Activated naive CD8-positive, alpha-beta T cell treated with anti-CD3 and anti-CD28 coated beads, Interleukin-2, amount 10 ng/mL, durations not matched to agents 7 days and 5 days (primary cell): ENCODE measurements at regions not wholly inside any gene's neighbourhood (a gene's known extent, or its start where the extent isn't known, plus 50 kb on each side); places are given as distances from the start of the nearest gene placed in this dataset.
"Not testable (repeated sequence)": the region's sequence is repeated elsewhere in the genome, so short reads cannot be mapped to it uniquely, and the experiment has no call there.

ENCODE experiments used
- ATAC-seq: fragments of 150-1000 bp; cut with Tn5 transposase; one replicate; pipeline ENCODE4 v1.10.0; 2021; ENCODE audit warnings: low read depth, moderate library complexity
- POLR2A ChIA-PET: fragments of 350-600 bp; sonication (Branson Sonifier 250); formaldehyde crosslinking; loops from one replicate; lab custom pipeline; 2021; ENCODE audit warnings: antibody characterized with exemption; lab: Charles Lee
- DNase-seq: peaks from one replicate; pipeline ENCODE4 v3.0.0; 2021
- H3K27ac Mint-ChIP-seq: one replicate; pipeline ENCODE4 v1.8.0; 2022; ENCODE audit warnings: mild to moderate bottlenecking, mixed read lengths
- H3K27me3 Mint-ChIP-seq: one replicate; pipeline ENCODE4 v1.8.0; 2022; ENCODE audit warnings: mild to moderate bottlenecking, moderate library complexity, mixed read lengths
- H3K36me3 Mint-ChIP-seq: one replicate; pipeline ENCODE4 v1.8.0; 2021; ENCODE audit warnings: mild to moderate bottlenecking, mixed read lengths
- H3K4me1 Mint-ChIP-seq: one replicate; pipeline ENCODE4 v1.8.0; 2021; ENCODE audit warnings: mixed read lengths
- H3K4me3 Mint-ChIP-seq: one replicate; pipeline ENCODE4 v1.8.0; 2022; ENCODE audit warnings: mild to moderate bottlenecking, moderate library complexity, mixed read lengths
- H3K9me3 Mint-ChIP-seq: one replicate; pipeline ENCODE4 v1.8.0; 2021; ENCODE audit warnings: mixed read lengths

GRCh38 chr9:82880336-82881050, 182.4 kb downstream of the RASEF start:
- Mint-ChIP-seq H3K4me1 (no peaks in the 10 kb centered on the region), H3K27ac (no peak overlapping the region), H3K9me3 (no peaks in the 10 kb centered on the region), H3K4me3 (no peak overlapping the region), H3K27me3 (no peaks in the 10 kb centered on the region), H3K36me3 (no peaks in the 10 kb centered on the region)
- POLR2A ChIA-PET, result no interaction called here
- ATAC-seq (no peak), DNase-seq (no peak)

DNA sequence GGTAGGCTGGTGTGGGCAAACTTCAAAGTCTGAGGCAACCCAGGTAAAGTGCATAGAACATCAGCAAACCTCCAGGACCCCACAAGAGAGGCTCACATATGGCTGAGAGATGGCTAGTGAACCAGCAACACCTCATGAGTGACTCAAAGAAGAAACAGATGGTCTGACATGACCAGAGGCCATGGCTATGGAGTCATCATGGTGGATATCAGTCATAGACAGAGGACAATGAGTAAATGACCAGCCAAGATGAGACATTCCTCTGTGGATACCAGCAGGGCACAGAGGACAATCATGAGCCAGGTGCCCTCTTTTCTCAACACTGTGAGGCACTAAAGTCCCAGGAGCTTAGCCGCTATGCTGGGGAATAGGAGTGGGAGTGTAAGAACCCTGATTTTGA, 180.8 kb downstream of the RASEF start:
- no peaks in the 10 kb centered on the region for H3K27me3 Mint-ChIP-seq
- no peaks in the 10 kb centered on the region for H3K36me3 Mint-ChIP-seq
- H3K4me3 Mint-ChIP-seq, result no peak overlapping the region
- H3K4me1 Mint-ChIP-seq, result no peaks in the 10 kb centered on the region
- ATAC-seq (no peak), DNase-seq (no peak)
- H3K27ac Mint-ChIP-seq, result no peak overlapping the region
- H3K9me3 Mint-ChIP-seq, result no peaks in the 10 kb centered on the region
- POLR2A ChIA-PET, result no interaction called here

GRCh38 chr9:82882748-82883147, 180.2 kb downstream of the RASEF start:
- no peak for ATAC-seq

DNA sequence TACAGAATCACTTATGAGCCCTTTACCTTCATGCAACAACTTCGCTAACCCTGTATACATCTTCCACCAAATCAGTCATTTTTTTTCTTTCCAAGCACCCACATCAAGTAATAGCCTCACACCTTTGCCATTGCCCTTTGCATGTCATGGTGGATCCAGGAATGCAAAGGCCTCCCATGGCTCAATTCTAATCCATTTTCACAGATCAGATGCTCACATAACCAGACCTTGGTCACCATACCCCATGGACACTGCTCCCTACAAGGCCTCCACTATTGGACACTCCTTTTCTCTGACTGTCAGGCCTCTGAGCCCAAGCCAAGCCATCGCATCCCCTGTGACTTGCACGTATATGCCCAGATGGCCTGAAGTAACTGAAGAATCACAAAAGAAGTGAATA, 179.5 kb downstream of the RASEF start:
- POLR2A ChIA-PET, result no interaction called here

More at GRCh38 chr9:82882748-82883147, 180.2 kb downstream of the RASEF start:
- POLR2A ChIA-PET, result no interaction called here
- Mint-ChIP-seq H3K9me3 (no peaks in the 10 kb centered on the region), H3K27ac (no peak overlapping the region), H3K4me3 (no peak overlapping the region), H3K27me3 (no peaks in the 10 kb centered on the region), H3K36me3 (no peaks in the 10 kb centered on the region), H3K4me1 (no peaks in the 10 kb centered on the region)
- no peak for DNase-seq

GRCh38 chr9:82883974-82884373, 179.0 kb downstream of the RASEF start:
- H3K9me3 Mint-ChIP-seq, POLR2A ChIA-PET, H3K4me3 Mint-ChIP-seq: not testable (repeated sequence)

More for the DNA sequence above, 179.5 kb downstream of the RASEF start:
- no peak overlapping the region for H3K4me3 Mint-ChIP-seq
- no peaks in the 10 kb centered on the region for H3K36me3 Mint-ChIP-seq
- ATAC-seq (no peak), DNase-seq (no peak)
- no peaks in the 10 kb centered on the region for H3K4me1 Mint-ChIP-seq
- no peak overlapping the region for H3K27ac Mint-ChIP-seq
- no peaks in the 10 kb centered on the region for H3K9me3 Mint-ChIP-seq
- H3K27me3 Mint-ChIP-seq, result no peaks in the 10 kb centered on the region

GRCh38 chr9:82890401-82890800, 172.5 kb downstream of the RASEF start:
- no peaks in the 10 kb centered on the region for H3K4me1 Mint-ChIP-seq
- H3K27ac Mint-ChIP-seq, result no peak overlapping the region
- ATAC-seq, result no peak
- no peaks in the 10 kb centered on the region for H3K9me3 Mint-ChIP-seq
- no peaks in the 10 kb centered on the region for H3K36me3 Mint-ChIP-seq
- no peak overlapping the region for H3K4me3 Mint-ChIP-seq
- POLR2A ChIA-PET, result no interaction called here
- no peaks in the 10 kb centered on the region for H3K27me3 Mint-ChIP-seq
- no peak for DNase-seq

More at GRCh38 chr9:82883974-82884373, 179.0 kb downstream of the RASEF start:
- not testable (repeated sequence) for H3K27me3 Mint-ChIP-seq, H3K27ac Mint-ChIP-seq, ATAC-seq, H3K36me3 Mint-ChIP-seq, H3K4me1 Mint-ChIP-seq, DNase-seq

DNA sequence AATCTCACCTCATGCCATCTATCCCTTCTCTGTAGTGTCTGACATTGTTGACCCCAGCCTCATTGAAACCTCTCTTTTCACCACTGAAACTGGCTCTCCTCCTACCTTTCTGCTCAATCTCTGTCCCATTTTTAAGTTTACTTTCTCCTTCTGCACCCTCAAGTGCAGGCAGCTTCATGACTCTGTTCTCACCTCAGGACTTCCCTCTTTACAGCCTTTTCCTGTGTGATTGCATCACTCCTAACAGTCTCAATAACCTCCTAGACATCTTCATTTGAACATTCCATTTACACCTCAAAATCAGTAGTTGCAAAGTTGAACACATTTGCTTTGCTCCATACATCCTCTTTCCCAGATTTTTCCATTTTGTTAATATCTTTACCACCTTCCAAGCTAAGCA, 172.1 kb downstream of the RASEF start:
- DNase-seq (no peak), ATAC-seq (no peak)
- POLR2A ChIA-PET, result no interaction called here
- Mint-ChIP-seq H3K27me3 (no peaks in the 10 kb centered on the region), H3K4me1 (no peaks in the 10 kb centered on the region), H3K4me3 (no peak overlapping the region), H3K27ac (no peak overlapping the region), H3K36me3 (no peaks in the 10 kb centered on the region), H3K9me3 (no peaks in the 10 kb centered on the region)

GRCh38 chr9:82891321-82891720, 171.6 kb downstream of the RASEF start:
- POLR2A ChIA-PET, result no interaction called here
- Mint-ChIP-seq H3K27me3 (no peaks in the 10 kb centered on the region), H3K36me3 (no peaks in the 10 kb centered on the region), H3K27ac (no peak overlapping the region), H3K4me3 (no peak overlapping the region), H3K9me3 (no peaks in the 10 kb centered on the region), H3K4me1 (no peaks in the 10 kb centered on the region)
- DNase-seq, result no peak
- no peak for ATAC-seq

GRCh38 chr9:82893549-82893948, 169.4 kb downstream of the RASEF start:
- Mint-ChIP-seq H3K27me3 (no peaks in the 10 kb centered on the region), H3K4me3 (no peak overlapping the region), H3K36me3 (no peaks in the 10 kb centered on the region), H3K9me3 (no peaks in the 10 kb centered on the region), H3K27ac (no peak overlapping the region), H3K4me1 (no peaks in the 10 kb centered on the region)
- no peak for ATAC-seq
- POLR2A ChIA-PET, result no interaction called here
- no peak for DNase-seq

GRCh38 chr9:82894548-82894947, 168.4 kb downstream of the RASEF start:
- no peaks in the 10 kb centered on the region for H3K36me3 Mint-ChIP-seq

GRCh38 chr9:82894961-82895821, 167.8 kb downstream of the RASEF start:
- DNase-seq, result no peak
- Mint-ChIP-seq H3K4me1 (no peaks in the 10 kb centered on the region), H3K27me3 (no peaks in the 10 kb centered on the region), H3K4me3 (no peak overlapping the region), H3K36me3 (no peaks in the 10 kb centered on the region), H3K9me3 (no peaks in the 10 kb centered on the region), H3K27ac (no peak overlapping the region)
- POLR2A ChIA-PET, result no interaction called here
- no peak for ATAC-seq

More at GRCh38 chr9:82894548-82894947, 168.4 kb downstream of the RASEF start:
- DNase-seq, result no peak
- H3K4me3 Mint-ChIP-seq, result no peak overlapping the region
- H3K27ac Mint-ChIP-seq, result no peak overlapping the region
- ATAC-seq, result no peak
- H3K9me3 Mint-ChIP-seq, result no peaks in the 10 kb centered on the region
- H3K4me1 Mint-ChIP-seq, result no peaks in the 10 kb centered on the region
- POLR2A ChIA-PET, result no interaction called here
- H3K27me3 Mint-ChIP-seq, result no peaks in the 10 kb centered on the region

DNA sequence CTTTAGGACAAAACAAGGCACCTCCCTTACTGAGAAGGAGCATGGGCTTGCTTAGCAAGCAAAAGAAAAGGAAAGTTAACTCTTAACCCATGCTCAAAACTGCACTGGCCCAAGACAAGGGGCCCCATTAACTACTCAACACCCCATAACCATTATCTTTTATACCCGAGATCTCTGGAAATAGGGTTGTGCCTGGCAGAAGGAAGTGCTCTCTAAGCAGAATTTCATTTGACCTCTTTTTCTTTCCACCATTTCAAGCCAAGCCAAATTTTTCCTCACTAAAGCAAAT, 167.2 kb downstream of the RASEF start:
- H3K36me3 Mint-ChIP-seq, result no peaks in the 10 kb centered on the region
- ATAC-seq, result no peak
- no peaks in the 10 kb centered on the region for H3K9me3 Mint-ChIP-seq
- H3K27ac Mint-ChIP-seq, result no peak overlapping the region
- H3K4me1 Mint-ChIP-seq, result no peaks in the 10 kb centered on the region
- DNase-seq, result no peak
- H3K27me3 Mint-ChIP-seq, result no peaks in the 10 kb centered on the region
- H3K4me3 Mint-ChIP-seq, result no peak overlapping the region
- POLR2A ChIA-PET, result no interaction called here

GRCh38 chr9:82903503-82903902, 159.4 kb downstream of the RASEF start:
- no peak overlapping the region for H3K27ac Mint-ChIP-seq
- ATAC-seq (no peak), DNase-seq (no peak)
- POLR2A ChIA-PET, result no interaction called here
- H3K4me3 Mint-ChIP-seq, result no peak overlapping the region
- no peaks in the 10 kb centered on the region for H3K36me3 Mint-ChIP-seq
- H3K9me3 Mint-ChIP-seq, result no peaks in the 10 kb centered on the region
- no peaks in the 10 kb centered on the region for H3K4me1 Mint-ChIP-seq
- H3K27me3 Mint-ChIP-seq, result no peaks in the 10 kb centered on the region

GRCh38 chr9:82911996-82912395, 150.9 kb downstream of the RASEF start:
- Mint-ChIP-seq H3K4me3 (no peak overlapping the region), H3K9me3 (peaks cover 18% of the 10 kb centered on the region), H3K27me3 (no peaks in the 10 kb centered on the region), H3K27ac (no peak overlapping the region), H3K4me1 (no peaks in the 10 kb centered on the region), H3K36me3 (no peaks in the 10 kb centered on the region)
- DNase-seq, result no peak
- no peak for ATAC-seq
- POLR2A ChIA-PET, result no interaction called here
